ENCODE measurements at regions not wholly inside any gene's neighbourhood (a gene's known extent, or its start where the extent isn't known, plus 50 kb on each side); places are given as distances from the start of the nearest gene placed in this dataset.

GRCh38 chr10:59002011-59002410 lies 174.4 kb upstream of the PHYHIPL start:
- no peak for TF ChIP-seq EZH2 (IDR thresholded peaks at IDR 0.05; ENCODE audit: borderline replicate concordance, insufficient read depth, low read length, poor library complexity, severe bottlenecking)
- TF ChIP-seq CTCF (IDR thresholded peaks at IDR 0.05; ENCODE audit: poor library complexity, severe bottlenecking) = no peak
- TF ChIP-seq EP300 (conservative IDR thresholded peaks at IDR 0.05; ENCODE audit: poor library complexity, severe bottlenecking) = no peak
- no peak for TF ChIP-seq REST (IDR thresholded peaks at IDR 0.05; ENCODE audit: borderline replicate concordance)
- TF ChIP-seq SMC3 (conservative IDR thresholded peaks at IDR 0.05; ENCODE audit: poor library complexity) = no peak
- TF ChIP-seq POLR2AphosphoS5 (IDR thresholded peaks at IDR 0.05) = no peak
- no peak for TF ChIP-seq TAF1 (IDR thresholded peaks at IDR 0.05; ENCODE audit: low read depth)
- no peak for TF ChIP-seq RAD21 (conservative IDR thresholded peaks at IDR 0.05)
- TF ChIP-seq MXI1 (conservative IDR thresholded peaks at IDR 0.05; ENCODE audit: poor library complexity, severe bottlenecking) = no peak
